Lower leg skin (tissue), 4 donors: ENCODE measurements at regions not wholly inside any gene's neighbourhood (a gene's known extent, or its start where the extent isn't known, plus 50 kb on each side); places are given as distances from the start of the nearest gene placed in this dataset.

Experiments used
- DNase-seq, 2 donors: peaks; one replicate each; pipeline ENCODE4 v3.0.0-alpha.2; 2019; ENCODE audit warnings: low spot score in 2 of 2
- H3K4me3 ChIP-seq: fragments of 200-600 bp; sonication (generic); 2 replicates; pipeline ENCODE4 v1.5.1; 2017; ENCODE audit warnings: mild to moderate bottlenecking, low read depth; ENCODE audit not compliant: poor library complexity, severe bottlenecking
- CTCF ChIP-seq, 3 donors: fragments of 450-650 bp; IDR thresholded peaks; one replicate each; pipeline ENCODE4 v1.5.1; 2016; ENCODE audit warnings: antibody characterized with exemption in 3 of 3, mild to moderate bottlenecking in 3 of 3, moderate library complexity in 2 of 3
- POLR2A ChIP-seq, 2 donors: fragments of 450-650 bp; IDR thresholded peaks; one replicate each; pipeline ENCODE4 v1.6.1; 2016 to 2017; ENCODE audit warnings: antibody characterized with exemption in 2 of 2, mild to moderate bottlenecking in 1 of 2, moderate library complexity in 1 of 2
- WGBS, 2 donors: methylation state at CpG; one replicate each; pipeline ENCODE4 v1.1.5; 2018; 5-methylcytosine and 5-hydroxymethylcytosine counted together
- intact Hi-C: fragments of 100-400 bp; cut with DNase I; formaldehyde crosslinking; loops from one replicate; pipeline ENCODE4 v1.15.0; 2023; ENCODE audit warnings: low total_unique reads

- TF ChIP-seq CTCF (IDR thresholded peaks at IDR 0.05) (no peak), POLR2A (IDR thresholded peaks at IDR 0.05) (no peak)
- intact Hi-C loops: no loop called here
- peak in 1 of 2 donors; percentile 29 for DNase-seq
- 88% methylated on average over 8 of the region's 8 CpGs for WGBS, 2 donors
- no peak overlapping the region for H3K4me3 ChIP-seq
These were observed 1471.6 kb downstream of the TBC1D22A start for GRCh38 chr22:48234011-48234410.

- TF ChIP-seq POLR2A (IDR thresholded peaks at IDR 0.05) (no peak), CTCF (IDR thresholded peaks at IDR 0.05) (no peak)
- intact Hi-C loops: no loop called here
- DNase-seq: no peak
- 81 to 97% methylated on average over 1 of the region's 1 CpG for WGBS, 2 donors
- H3K4me3 ChIP-seq: no peak overlapping the region
These were observed 1471.1 kb downstream of the TBC1D22A start for GRCh38 chr22:48233586-48233985.

- peak in 1 of 2 donors; percentile 42 for DNase-seq
- TF ChIP-seq CTCF (IDR thresholded peaks at IDR 0.05) (no peak), POLR2A (IDR thresholded peaks at IDR 0.05) (no peak)
- intact Hi-C loops: no loop called here
- H3K4me3 ChIP-seq: no peak overlapping the region
- WGBS, 2 donors: 89 to 90% methylated on average over 3 to 5 of the region's 5 CpGs
These were observed 1466.0 kb downstream of the TBC1D22A start for GRCh38 chr22:48228468-48228867.

- WGBS, 2 donors: 88 to 93% methylated on average over 4 of the region's 4 CpGs
- intact Hi-C loops: no loop called here
These were observed 1465.0 kb downstream of the TBC1D22A start for GRCh38 chr22:48227341-48228018.

GRCh38 chr22:48226026-48227013 lies 1463.9 kb downstream of the TBC1D22A start:
- intact Hi-C loops: no loop called here
- WGBS, 2 donors: 83 to 85% methylated on average over 21 to 23 of the region's 23 CpGs

More at GRCh38 chr22:48227341-48228018, 1465.0 kb downstream of the TBC1D22A start:
- H3K4me3 ChIP-seq: no peak overlapping the region
- peak in 1 of 2 donors; percentile 74 for DNase-seq
- no peak for TF ChIP-seq POLR2A (IDR thresholded peaks at IDR 0.05)
- TF ChIP-seq CTCF (IDR thresholded peaks at IDR 0.05): no peak

More at GRCh38 chr22:48226026-48227013, 1463.9 kb downstream of the TBC1D22A start:
- peak in 1 of 2 donors; percentile 65 for DNase-seq
- no peak for TF ChIP-seq POLR2A (IDR thresholded peaks at IDR 0.05)
- TF ChIP-seq CTCF (IDR thresholded peaks at IDR 0.05): no peak
- no peak overlapping the region for H3K4me3 ChIP-seq
